ENCODE measurements at regions not wholly inside any gene's neighbourhood (a gene's known extent, or its start where the extent isn't known, plus 50 kb on each side); places are given as distances from the start of the nearest gene placed in this dataset.
"Not testable (repeated sequence)": the region's sequence is repeated elsewhere in the genome, so short reads cannot be mapped to it uniquely, and the experiment has no call there.

DNA sequence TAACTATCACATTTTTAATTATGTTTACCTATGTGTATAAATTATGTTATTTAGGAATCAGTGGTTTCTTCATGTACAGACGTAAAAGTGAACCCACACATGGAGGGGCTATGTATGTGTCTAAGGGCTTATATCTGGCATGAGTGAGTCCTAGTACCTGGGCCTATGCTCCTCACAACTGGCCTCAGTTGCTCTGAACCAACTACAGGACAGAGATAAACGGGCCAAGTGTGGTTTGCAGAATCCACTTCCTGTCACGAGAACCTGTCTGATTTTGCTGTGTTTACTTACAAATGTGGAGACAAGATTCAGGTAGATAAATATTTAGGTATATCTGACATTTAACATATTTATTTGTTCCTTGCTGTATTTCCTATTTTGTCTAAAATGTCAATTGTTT is 562.5 kb downstream of the TMEM121 start:
- TF ChIP-seq, protein P1, sequence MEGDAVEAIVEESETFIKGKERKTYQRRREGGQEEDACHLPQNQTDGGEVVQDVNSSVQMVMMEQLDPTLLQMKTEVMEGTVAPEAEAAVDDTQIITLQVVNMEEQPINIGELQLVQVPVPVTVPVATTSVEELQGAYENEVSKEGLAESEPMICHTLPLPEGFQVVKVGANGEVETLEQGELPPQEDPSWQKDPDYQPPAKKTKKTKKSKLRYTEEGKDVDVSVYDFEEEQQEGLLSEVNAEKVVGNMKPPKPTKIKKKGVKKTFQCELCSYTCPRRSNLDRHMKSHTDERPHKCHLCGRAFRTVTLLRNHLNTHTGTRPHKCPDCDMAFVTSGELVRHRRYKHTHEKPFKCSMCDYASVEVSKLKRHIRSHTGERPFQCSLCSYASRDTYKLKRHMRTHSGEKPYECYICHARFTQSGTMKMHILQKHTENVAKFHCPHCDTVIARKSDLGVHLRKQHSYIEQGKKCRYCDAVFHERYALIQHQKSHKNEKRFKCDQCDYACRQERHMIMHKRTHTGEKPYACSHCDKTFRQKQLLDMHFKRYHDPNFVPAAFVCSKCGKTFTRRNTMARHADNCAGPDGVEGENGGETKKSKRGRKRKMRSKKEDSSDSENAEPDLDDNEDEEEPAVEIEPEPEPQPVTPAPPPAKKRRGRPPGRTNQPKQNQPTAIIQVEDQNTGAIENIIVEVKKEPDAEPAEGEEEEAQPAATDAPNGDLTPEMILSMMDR (IDR thresholded peaks at IDR 0.05) = not testable (repeated sequence)
- TF ChIP-seq POLR2A (IDR thresholded peaks at IDR 0.05) = not testable (repeated sequence)
